CD4-positive, alpha-beta memory T cell (primary cell): ENCODE measurements at regions not wholly inside any gene's neighbourhood (a gene's known extent, or its start where the extent isn't known, plus 50 kb on each side); places are given as distances from the start of the nearest gene placed in this dataset.

Source experiments
- CTCF ChIA-PET: fragments of 350-600 bp; sonication (Branson Sonifier 250); formaldehyde crosslinking; loops from one replicate; lab custom pipeline; 2021; ENCODE audit warnings: inconsistent platforms; ENCODE audit not compliant: partially characterized antibody; lab: Charles Lee
- POLR2A ChIA-PET: fragments of 350-600 bp; sonication (Branson Sonifier 250); formaldehyde crosslinking; loops from one replicate; lab custom pipeline; 2021; ENCODE audit not compliant: partially characterized antibody; lab: Charles Lee
- DNase-seq, 5 donors: peaks; one replicate each; pipeline versions ENCODE4 v3.0.0 to v3.0.0-alpha.2; 2020 to 2022; ENCODE audit warnings: mixed read lengths in 1 of 5
- H3K27ac ChIP-seq: one replicate; pipeline ENCODE4 v1.7.0; 2013; ENCODE audit warnings: low read depth, low read length
- H3K27me3 ChIP-seq: 2 replicates; pipeline ENCODE4 v1.7.0; 2013; ENCODE audit warnings: mild to moderate bottlenecking, low read length, moderate library complexity; ENCODE audit not compliant: insufficient read depth
- H3K36me3 ChIP-seq: 2 replicates; pipeline ENCODE4 v1.7.0; 2013; ENCODE audit warnings: mild to moderate bottlenecking, low read length, moderate library complexity; ENCODE audit not compliant: insufficient read depth
- H3K4me1 ChIP-seq: 2 replicates; pipeline ENCODE4 v1.7.0; 2013; ENCODE audit warnings: mild to moderate bottlenecking, low read length, moderate library complexity; ENCODE audit not compliant: insufficient read depth
- H3K4me3 ChIP-seq, 2 donors: one replicate each; pipeline ENCODE4 v1.7.0; 2013; ENCODE audit warnings: low read length in 2 of 2, mild to moderate bottlenecking in 1 of 2
- H3K9me3 ChIP-seq, 2 donors: one replicate each; pipeline ENCODE4 v1.7.0; 2013; ENCODE audit warnings: low read length in 2 of 2, control low read depth in 1 of 2; ENCODE audit not compliant: control insufficient read depth in 1 of 2
- H3K27ac Mint-ChIP-seq, 7 donors: one replicate each; pipeline ENCODE4 v1.8.0; 2020 to 2021; ENCODE audit warnings: mixed read lengths in 7 of 7, mild to moderate bottlenecking in 6 of 7, inconsistent platforms in 3 of 7, moderate library complexity in 3 of 7
- H3K27me3 Mint-ChIP-seq, 2 donors: one replicate each; pipeline ENCODE4 v1.8.0; 2020 to 2021; ENCODE audit warnings: mixed read lengths in 2 of 2
- H3K36me3 Mint-ChIP-seq, 2 donors: one replicate each; pipeline ENCODE4 v1.8.0; 2020 to 2021; ENCODE audit warnings: mixed read lengths in 2 of 2, inconsistent platforms in 1 of 2, mild to moderate bottlenecking in 1 of 2
- H3K4me1 Mint-ChIP-seq, 4 donors: one replicate each; pipeline ENCODE4 v1.8.0; 2020 to 2021; ENCODE audit warnings: mixed read lengths in 4 of 4, mild to moderate bottlenecking in 1 of 4
- H3K4me3 Mint-ChIP-seq, 8 donors: one replicate each; pipeline ENCODE4 v1.8.0; 2020 to 2021; ENCODE audit warnings: mixed read lengths in 8 of 8, mild to moderate bottlenecking in 7 of 8, moderate library complexity in 6 of 8, inconsistent platforms in 3 of 8
- H3K9me3 Mint-ChIP-seq, 8 donors: one replicate each; pipeline ENCODE4 v1.8.0; 2020 to 2021; ENCODE audit warnings: mixed read lengths in 8 of 8, mild to moderate bottlenecking in 5 of 8, inconsistent platforms in 3 of 8, moderate library complexity in 1 of 8
- intact Hi-C: fragments of 100-400 bp; cut with micrococcal nuclease; formaldehyde crosslinking; loops from one replicate; pipeline ENCODE4 v1.15.1; 2023

- intact Hi-C loops = no loop called here
Observed at GRCh38 chr14:53468876-53469275, 315.8 kb upstream of the DDHD1 start.

GRCh38 chr14:53464376-53464775 lies 311.3 kb upstream of the DDHD1 start:
- CTCF ChIA-PET = no interaction called here
- H3K9me3 Mint-ChIP-seq = peaks cover 0 to 21% (median 5%) of the 10 kb centered on the region in 8 donors

More at GRCh38 chr14:53468876-53469275, 315.8 kb upstream of the DDHD1 start:
- Histone ChIP-seq H3K27ac (no peak overlapping the region), H3K4me1 (no peaks in the 10 kb centered on the region), H3K4me3 (no peak overlapping the region), H3K27me3 (no peaks in the 10 kb centered on the region), H3K9me3 (no peaks in the 10 kb centered on the region), H3K36me3 (no peaks in the 10 kb centered on the region)
- Mint-ChIP-seq H3K4me3 (no peak overlapping the region), H3K4me1 (no peaks in the 10 kb centered on the region), H3K27me3 (no peaks in the 10 kb centered on the region), H3K9me3 (peaks cover 0 to 16% (median 3%) of the 10 kb centered on the region in 8 donors), H3K36me3 (no peaks in the 10 kb centered on the region), H3K27ac (no peak overlapping the region)
- ChIA-PET CTCF (no interaction called here), POLR2A (no interaction called here)
- DNase-seq = no peak

DNA sequence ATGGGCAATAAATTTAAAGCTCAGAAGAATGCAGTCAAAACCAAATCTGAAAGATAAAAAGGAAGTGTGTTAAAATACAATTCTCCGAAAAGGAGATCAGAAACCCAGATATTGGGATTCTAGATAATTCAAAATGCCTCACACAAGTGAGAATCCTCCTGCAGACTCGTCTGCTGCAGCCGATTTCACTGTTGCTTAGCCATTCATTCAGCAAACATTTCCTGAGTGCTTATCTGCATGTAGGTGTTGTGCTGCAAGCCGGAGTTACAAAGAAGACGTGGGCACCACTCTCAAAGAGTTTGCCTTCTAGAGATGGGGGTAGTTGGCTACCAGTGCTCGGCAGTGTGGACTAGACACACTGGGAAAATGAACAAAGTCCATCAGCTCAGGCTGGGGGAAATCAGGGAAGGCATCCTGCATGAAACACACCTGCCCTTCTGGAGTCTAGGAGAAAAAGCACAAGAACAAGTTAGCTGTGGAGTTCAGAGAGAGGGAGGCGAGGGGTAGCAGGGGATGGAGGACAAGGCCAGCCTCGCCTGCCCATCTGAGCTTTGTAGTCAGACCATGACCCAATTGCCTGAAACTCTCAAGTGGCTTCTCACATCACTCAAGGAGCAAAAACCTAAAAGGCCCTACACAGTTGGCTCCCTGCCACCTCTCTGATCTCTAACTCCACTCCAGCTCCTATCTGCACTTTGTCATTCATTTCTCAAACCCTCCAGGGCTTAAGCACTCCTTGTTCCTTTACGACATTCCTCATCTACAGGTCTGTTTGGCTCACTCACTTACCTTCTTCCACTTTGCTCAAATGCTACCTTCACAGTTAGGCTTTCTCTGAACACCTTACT lies 310.0 kb upstream of the DDHD1 start:
- intact Hi-C loops = no loop called here
- H3K36me3 ChIP-seq = no peaks in the 10 kb centered on the region
- no peaks in the 10 kb centered on the region for H3K9me3 ChIP-seq
- Mint-ChIP-seq H3K4me1 (no peaks in the 10 kb centered on the region), H3K9me3 (peaks cover 0 to 21% (median 5%) of the 10 kb centered on the region in 8 donors), H3K4me3 (no peak overlapping the region), H3K27ac (no peak overlapping the region), H3K36me3 (no peaks in the 10 kb centered on the region), H3K27me3 (peaks cover 0 to 1% of the 10 kb centered on the region in 2 donors)
- no peaks in the 10 kb centered on the region for H3K4me1 ChIP-seq
- no peak overlapping the region for H3K27ac ChIP-seq
- DNase-seq = no peak
- ChIA-PET CTCF (no interaction called here), POLR2A (no interaction called here)
- H3K27me3 ChIP-seq = no peaks in the 10 kb centered on the region
- no peak overlapping the region for H3K4me3 ChIP-seq

More at GRCh38 chr14:53464376-53464775, 311.3 kb upstream of the DDHD1 start:
- peaks cover 0 to 1% of the 10 kb centered on the region in 2 donors for H3K27me3 Mint-ChIP-seq
- no peaks in the 10 kb centered on the region for H3K36me3 Mint-ChIP-seq
- intact Hi-C loops = no loop called here
- Histone ChIP-seq H3K36me3 (no peaks in the 10 kb centered on the region), H3K27me3 (no peaks in the 10 kb centered on the region), H3K9me3 (no peaks in the 10 kb centered on the region), H3K4me1 (no peaks in the 10 kb centered on the region), H3K4me3 (no peak overlapping the region), H3K27ac (no peak overlapping the region)
- H3K4me3 Mint-ChIP-seq = no peak overlapping the region
- no peak for DNase-seq
- H3K27ac Mint-ChIP-seq = no peak overlapping the region
- POLR2A ChIA-PET = no interaction called here
- no peaks in the 10 kb centered on the region for H3K4me1 Mint-ChIP-seq

DNA sequence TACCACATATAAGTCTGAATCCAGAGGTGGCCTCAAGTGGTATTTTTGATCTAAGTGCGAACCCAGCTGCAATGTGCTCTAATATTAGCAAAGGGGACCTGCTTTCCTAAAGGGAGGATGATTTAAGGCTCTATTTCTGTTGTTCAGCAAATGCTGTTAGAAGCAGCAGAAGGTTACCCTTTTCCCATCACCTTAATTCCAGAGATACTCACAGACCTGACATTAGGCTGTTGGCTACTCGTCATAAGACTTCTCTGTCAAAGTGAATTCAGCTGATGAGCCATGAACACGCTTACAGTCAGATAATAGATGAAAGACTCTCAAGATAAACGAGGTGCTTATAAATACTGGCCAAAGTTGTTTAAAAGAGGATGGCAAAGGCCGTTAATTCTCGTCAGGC lies 308.7 kb upstream of the DDHD1 start:
- POLR2A ChIA-PET = no interaction called here
- Histone ChIP-seq H3K27me3 (no peaks in the 10 kb centered on the region), H3K27ac (no peak overlapping the region), H3K36me3 (no peaks in the 10 kb centered on the region), H3K4me3 (no peak overlapping the region), H3K9me3 (no peaks in the 10 kb centered on the region), H3K4me1 (no peaks in the 10 kb centered on the region)
- intact Hi-C loops = no loop called here
- CTCF ChIA-PET = no interaction called here
- Mint-ChIP-seq H3K27me3 (peaks cover 0 to 1% of the 10 kb centered on the region in 2 donors), H3K4me1 (no peaks in the 10 kb centered on the region), H3K9me3 (peaks cover 0 to 21% (median 5%) of the 10 kb centered on the region in 8 donors), H3K4me3 (no peak overlapping the region), H3K27ac (no peak overlapping the region), H3K36me3 (no peaks in the 10 kb centered on the region)
- no peak for DNase-seq

- Histone ChIP-seq H3K4me1 (no peaks in the 10 kb centered on the region), H3K9me3 (no peaks in the 10 kb centered on the region), H3K36me3 (no peaks in the 10 kb centered on the region), H3K27me3 (no peaks in the 10 kb centered on the region), H3K4me3 (no peak overlapping the region), H3K27ac (no peak overlapping the region)
- Mint-ChIP-seq H3K4me1 (no peaks in the 10 kb centered on the region), H3K4me3 (no peak overlapping the region), H3K9me3 (peaks cover 0 to 17% (median 5%) of the 10 kb centered on the region in 8 donors), H3K27ac (no peak overlapping the region), H3K27me3 (peaks cover 0 to 1% of the 10 kb centered on the region in 2 donors), H3K36me3 (no peaks in the 10 kb centered on the region)
- intact Hi-C loops = no loop called here
- CTCF ChIA-PET = no interaction called here
- DNase-seq = no peak
- POLR2A ChIA-PET = no interaction called here
Observed at GRCh38 chr14:53460544-53460943, 307.4 kb upstream of the DDHD1 start.

GRCh38 chr14:53458368-53458814 lies 305.3 kb upstream of the DDHD1 start:
- Mint-ChIP-seq H3K9me3 (peaks cover 0 to 5% (median 1%) of the 10 kb centered on the region in 8 donors), H3K27me3 (no peaks in the 10 kb centered on the region), H3K27ac (no peak overlapping the region), H3K36me3 (no peaks in the 10 kb centered on the region), H3K4me1 (no peaks in the 10 kb centered on the region), H3K4me3 (no peak overlapping the region)
- Histone ChIP-seq H3K36me3 (no peaks in the 10 kb centered on the region), H3K27me3 (no peaks in the 10 kb centered on the region), H3K4me3 (no peak overlapping the region), H3K27ac (no peak overlapping the region), H3K4me1 (no peaks in the 10 kb centered on the region), H3K9me3 (no peaks in the 10 kb centered on the region)
- intact Hi-C loops = no loop called here
- DNase-seq = no peak
- ChIA-PET CTCF (no interaction called here), POLR2A (no interaction called here)

DNA sequence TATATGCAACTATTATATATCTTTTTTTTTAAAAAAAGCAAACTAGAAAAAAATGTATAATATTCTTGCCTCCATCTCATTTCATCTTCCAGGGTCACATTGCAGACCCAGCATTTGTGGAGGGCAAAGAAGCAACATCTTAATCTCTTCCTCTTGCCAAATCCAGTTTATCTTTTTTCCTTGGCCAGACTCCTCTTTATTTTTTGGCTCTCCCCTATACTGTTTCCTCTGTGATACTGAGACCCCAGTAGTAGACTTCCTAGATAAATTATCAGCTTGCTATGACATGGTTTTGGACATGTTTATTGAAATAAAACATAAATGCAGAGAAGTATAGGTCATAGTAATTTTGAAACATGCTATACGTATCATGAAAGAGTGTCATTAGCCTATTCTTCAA lies 303.8 kb upstream of the DDHD1 start:
- Mint-ChIP-seq H3K27ac (no peak overlapping the region), H3K9me3 (peaks cover 0 to 10% (median 1%) of the 10 kb centered on the region in 8 donors), H3K4me3 (no peak overlapping the region), H3K27me3 (no peaks in the 10 kb centered on the region), H3K4me1 (no peaks in the 10 kb centered on the region), H3K36me3 (no peaks in the 10 kb centered on the region)
- Histone ChIP-seq H3K9me3 (no peaks in the 10 kb centered on the region), H3K27ac (no peak overlapping the region), H3K4me1 (no peaks in the 10 kb centered on the region), H3K4me3 (no peak overlapping the region), H3K27me3 (no peaks in the 10 kb centered on the region), H3K36me3 (no peaks in the 10 kb centered on the region)
- CTCF ChIA-PET = no interaction called here
- POLR2A ChIA-PET = no interaction called here
- DNase-seq = no peak
- intact Hi-C loops = no loop called here
